ENCODE measurements at regions not wholly inside any gene's neighbourhood (a gene's known extent, or its start where the extent isn't known, plus 50 kb on each side); places are given as distances from the start of the nearest gene placed in this dataset.

DNA sequence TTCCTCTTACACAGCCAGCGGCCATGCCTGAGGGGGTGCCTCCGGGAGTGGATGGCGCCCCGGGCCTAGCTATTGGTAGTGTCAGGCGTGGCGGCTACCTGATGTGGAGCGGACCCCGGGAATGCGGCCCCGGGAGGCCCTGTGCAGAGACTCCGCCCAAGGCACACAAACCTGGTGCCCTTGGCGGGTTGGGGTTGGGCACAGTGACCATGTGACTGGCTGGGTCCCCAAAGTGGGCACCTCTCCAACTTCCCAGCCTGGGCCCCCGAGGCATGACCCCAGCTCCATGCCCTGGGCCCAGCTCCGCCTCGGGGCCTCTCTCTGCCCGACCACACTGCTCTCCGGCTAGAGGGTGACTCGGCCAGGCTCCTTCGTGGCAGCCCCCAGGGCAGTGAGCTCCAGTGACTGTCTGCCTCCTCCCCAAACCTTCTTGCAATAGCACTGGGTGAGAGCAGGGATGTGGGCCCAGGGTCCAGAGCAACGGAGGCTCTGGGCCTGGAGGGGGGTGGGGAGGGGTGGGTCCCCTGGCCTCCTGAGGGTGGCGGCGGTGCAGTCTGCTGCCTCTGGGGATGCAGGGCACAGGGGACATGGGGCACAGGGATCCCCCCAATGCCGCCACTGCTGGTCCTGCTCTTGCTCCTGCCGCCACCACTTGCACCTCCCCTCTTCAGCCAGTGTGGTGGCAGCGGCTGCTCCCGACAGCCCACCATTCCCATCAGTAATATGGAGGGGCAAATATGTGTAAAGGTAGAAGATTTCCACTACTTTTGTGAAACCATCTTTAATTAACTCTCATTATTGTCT, 942.9 kb upstream of the EPHA7 start:
- DNase-seq: no peak

DNA sequence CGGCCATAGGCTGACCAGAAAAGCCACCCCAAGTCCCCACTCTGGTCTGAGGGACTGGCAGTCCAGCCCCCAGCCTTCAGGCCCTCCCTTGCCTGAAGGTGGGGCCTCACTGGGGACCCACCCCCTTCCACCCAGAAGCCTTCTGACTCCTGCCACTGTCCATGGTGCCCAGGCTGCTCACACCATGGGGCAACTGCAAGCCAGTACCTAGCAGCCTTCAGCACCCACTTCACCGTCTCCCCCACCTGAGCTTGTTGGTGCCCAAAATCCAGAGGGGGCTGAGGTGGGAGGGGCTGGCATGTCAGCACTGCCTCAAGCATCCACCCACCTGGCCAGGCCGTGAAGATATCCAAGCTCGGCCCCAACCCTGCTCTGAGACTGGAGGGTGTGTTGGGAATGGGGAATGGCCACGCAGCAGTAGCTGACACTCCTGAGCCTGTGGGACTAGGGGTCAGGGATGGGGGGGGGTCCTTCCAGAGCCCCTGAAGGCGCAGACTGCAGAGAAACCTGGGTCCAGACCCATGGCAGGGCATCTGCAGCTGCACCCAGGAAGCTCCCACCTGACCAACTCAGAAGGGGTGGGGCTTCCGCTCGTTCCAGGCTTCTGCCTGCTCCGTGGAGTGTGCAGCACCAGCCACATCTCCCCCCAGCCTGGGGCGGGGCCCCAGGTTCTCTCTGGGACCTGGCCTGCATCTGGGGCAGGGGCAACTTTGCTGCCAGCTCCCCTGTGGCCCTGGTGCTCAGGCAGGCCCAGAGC, 942.1 kb upstream of the EPHA7 start:
- DNase-seq: no peak

DNA sequence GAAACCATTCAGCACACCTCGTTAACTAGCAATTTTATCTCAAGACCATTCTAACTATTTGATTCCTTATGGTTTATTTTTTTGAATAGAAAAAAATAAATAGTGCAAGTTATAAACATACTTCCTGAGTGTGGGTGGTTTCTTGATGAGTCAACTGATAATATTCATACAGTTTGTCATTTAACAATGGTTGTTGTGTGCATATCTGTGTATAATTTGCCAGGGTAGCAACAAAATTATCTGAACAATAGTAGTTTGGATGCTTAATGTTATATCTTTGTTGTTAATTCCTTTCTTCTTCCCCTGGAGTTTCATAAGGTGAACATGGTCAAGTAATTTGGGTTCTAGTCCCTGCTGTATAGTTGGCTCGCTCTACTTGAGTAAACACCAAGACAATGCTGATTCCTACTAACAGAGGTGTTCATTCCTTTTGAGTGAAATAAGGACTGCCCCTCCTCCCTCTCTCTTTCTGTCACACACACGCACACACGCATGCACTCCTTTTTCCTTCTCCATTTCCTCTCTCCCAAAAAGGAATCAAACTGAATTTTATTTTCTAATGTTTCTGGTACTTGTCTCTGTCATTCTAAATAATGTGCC, 938.1 kb upstream of the EPHA7 start:
- no peak for DNase-seq

DNA sequence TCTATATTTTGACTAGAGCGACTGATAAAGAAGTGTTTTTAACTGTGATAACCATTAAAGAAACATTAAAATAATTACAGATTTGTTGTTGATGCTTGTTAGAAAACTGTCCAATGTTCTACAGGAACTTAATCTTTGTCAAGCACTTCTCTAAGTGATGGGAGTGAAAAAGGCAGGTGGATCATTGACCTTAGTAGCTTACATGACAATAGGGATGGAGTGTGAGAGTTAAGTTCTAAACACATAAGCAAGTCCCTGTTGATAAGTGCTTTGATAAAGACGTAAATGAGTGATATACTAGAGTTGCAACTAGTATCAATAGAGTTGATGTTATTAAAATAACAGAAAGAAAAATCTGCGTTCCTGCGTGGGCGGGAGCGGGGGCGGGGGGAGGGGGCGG, 931.5 kb upstream of the EPHA7 start:
- no peak for DNase-seq

DNA sequence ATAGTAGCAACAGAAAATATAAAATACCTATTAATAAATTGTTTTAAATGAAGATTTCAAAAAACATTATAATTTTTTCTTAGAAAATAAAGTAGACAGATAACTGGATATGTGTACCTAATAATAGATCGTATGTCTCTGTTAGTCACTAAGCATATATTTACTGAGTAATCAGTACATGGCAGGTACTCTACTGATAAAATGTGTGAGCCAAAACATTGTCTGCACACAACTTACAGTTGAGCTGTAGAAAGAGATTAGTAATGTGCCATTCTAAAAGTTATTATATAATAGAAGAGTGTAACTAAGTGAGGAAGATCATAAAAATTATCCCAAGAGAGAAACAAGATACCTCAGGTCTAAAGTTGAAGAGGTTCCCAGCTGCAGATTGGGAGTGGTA, 929.9 kb upstream of the EPHA7 start:
- DNase-seq: no peak

DNA sequence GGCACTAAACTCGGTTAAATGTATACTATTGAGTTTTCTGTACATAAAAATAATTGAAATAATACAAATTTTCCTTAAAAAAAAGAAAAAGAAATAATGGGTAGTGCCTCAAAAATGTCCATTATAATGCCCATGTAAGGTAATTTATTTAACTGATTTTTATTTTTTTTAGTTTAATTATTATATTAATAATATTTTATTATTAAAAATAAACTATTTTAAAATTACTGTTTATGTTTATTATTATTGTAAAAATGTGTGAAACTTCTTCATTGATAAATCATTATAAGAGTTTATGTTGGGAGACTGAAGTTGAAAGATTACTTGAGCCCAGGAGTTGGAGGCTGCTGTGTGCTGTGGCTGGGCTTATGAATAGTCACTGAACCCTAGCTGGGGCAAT, 925.5 kb upstream of the EPHA7 start:
- DNase-seq: no peak

DNA sequence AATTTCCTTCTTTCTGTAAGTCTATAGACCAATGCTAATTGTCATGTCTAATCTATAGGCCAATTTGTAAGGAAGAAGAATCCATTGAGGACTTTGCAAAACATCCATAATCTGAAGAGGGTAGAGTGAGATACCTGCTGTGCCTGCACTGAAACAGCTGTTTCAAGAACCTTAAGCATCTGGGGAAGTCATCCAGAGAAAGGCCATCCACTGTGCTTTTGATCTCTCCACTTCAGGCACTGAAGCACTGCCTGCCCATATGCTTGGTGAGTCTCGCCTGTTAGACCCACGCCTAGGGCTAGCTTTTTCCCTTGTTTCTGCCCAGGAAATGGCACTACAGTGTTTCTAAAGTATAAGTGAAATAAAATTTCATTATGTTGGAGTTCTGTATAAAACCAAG, 921.8 kb upstream of the EPHA7 start:
- no peak for DNase-seq

DNA sequence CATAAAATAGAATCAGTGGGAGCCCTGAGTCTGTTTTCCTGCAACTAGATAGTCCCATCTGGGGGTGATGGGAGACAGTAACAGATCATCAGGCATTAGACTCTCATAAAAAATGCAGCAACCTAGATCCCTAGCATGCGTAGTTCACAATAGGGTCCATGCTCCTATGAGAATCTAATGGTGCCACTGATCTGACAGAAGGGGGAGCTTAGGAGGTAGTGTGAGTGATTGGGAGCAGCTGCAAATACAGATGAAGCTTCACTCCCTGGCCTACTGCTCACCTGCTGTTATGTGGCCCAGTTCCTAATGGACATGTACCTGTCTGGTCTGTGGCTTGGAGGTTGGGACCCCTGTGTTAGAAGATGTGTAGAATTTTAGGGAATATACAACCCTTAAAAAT, 904.5 kb upstream of the EPHA7 start:
- no peak for DNase-seq

DNA sequence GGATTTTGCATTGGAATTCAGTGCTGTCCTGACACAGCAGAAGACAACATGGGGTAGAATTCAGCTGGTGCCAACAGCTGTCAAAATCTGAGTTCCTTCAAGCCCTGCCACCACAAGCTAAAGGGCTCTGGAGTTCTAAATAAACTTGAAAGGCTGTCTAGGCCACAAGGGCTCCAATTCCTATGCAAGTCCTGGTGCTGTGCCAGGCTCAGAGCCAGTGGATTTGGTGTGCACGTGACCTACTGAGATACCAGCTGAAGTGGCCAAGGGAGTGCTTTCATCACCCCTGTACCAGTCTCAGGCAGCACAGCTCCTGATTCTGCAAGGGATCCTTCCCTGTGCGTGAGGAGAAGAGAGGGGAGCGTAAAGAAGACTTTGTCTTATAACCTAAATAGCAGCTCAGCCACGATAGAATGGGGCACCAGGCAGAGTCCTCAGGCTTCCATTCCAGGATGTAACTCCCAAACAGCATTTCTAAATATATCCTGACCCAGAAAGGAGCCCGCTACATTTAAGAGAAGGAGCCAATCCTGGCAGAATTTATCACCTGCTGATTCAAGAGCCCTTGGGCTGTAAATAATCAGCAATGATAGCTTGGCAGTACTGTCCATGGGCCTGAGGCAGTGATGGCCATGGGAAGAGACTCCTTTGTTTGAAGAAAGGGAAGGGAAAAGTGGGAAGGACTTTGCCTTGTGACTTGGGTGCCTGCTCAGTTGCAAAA, 881.2 kb upstream of the EPHA7 start:
- peak; percentile 33 to 36 for DNase-seq

DNA sequence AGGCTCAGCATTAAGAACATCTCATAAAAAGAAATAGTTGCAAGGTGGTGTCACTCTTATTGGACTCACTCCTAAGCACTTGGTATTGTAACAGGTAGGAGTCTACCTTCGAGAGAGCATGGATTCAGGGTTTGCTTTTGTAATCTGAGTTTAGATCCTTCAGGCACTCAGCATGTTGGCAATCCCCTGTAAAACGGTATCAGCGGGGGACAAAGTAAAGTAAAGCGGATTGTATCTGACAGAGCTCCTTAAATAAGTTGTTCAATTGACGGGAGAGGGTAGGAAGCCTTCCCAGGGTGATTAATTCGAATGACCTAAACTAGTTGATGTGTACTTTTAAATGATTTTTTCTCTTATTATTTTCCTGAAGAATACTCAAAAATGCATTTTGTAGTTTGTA, 869.8 kb upstream of the EPHA7 start:
- no peak for DNase-seq

DNA sequence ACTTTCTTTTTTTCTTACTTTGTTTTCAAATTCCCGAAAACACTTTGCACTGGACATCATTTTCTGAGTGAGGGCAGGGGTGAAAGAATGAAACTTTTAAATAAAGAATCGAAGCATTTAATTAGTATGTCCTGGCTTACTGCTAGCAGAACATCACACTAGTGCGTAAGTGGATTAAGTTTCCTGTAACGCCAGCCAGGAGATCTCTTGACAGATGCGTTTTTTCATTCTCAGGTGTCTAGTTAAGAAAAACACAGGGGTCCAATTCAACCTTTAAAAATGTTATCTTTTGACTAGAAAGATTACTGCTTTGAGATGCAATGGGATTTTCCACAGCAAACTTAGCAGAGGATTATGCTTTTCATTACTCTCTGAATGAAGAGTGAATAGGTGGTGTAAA, 858.8 kb upstream of the EPHA7 start:
- DNase-seq: no peak

DNA sequence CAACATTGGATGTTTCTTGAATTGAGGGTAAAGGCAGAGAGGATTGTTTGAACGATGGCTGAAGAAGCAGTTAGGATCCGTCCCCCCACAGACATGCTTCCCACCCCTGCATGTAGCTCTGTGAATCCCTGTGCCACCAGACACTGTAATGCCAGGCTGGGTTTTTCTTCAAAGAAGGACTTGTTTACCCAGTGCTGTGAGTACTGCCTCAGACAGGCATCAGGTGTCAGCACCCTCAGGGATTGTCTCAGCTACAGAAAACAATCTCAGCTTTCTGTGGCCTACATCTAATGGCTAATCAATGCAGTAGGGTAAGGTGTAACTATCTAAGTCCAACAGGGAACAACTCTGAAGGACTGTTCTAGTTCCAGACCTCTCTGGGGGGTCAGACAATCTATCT, 853.0 kb upstream of the EPHA7 start:
- DNase-seq: no peak

DNA sequence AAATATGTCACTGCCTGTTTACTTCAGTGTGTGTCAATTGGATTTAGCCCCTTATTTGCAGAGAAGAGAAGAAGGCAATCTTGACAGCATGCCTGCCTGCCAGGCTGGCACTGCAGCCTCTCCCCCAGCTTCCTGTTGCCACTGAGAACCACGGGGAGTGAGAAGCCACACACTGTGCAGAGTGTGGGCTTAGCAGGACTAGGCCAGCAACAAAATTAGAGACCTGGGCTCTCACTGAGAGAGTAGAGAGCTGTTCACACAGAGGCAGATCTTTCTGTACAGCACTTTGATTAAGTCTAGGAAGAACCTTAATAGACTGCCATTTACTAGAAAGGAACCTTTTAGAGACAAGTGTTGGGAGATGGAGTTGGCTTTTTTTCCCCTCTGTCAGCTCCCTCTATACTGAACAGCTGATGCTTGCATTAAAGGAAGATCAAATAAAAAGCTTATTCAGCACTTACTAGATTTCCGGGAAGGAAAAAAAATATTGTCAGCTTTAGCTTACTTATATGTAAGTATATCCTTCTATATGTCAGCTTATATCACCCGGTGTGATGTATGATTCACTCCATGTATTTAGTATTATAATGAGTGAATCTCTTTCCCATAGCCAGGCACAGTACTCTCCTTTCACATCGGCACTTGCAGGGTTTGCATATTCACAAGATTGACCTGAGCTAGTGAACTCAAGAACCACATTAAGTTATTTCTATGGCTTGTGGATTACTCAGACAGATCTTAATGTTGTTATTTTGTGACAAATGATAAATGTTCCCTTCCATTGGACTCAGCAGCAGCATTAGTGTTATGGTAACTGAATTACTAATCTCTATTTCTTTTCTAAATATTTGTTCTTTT, 851.0 kb upstream of the EPHA7 start:
- peak; percentile 68 to 70 for DNase-seq

DNA sequence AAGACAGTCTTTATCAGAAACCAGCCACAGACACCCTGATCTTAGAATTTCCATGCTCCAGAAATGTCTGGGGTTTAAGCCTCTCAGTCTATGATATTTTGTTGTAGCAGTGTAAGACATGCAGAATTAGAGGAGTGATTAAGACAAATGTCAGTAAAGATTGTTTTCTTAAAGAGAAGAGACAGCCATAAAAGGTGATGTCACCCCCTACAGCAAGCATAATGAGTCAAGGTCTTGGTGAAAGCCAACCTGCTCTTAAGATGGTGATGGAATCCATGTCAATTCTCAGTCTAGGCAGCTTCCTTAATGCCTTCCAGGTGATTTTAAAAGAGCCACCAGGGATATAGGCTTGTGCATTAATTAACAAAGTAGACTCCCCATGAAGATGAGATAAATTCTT, 849.9 kb upstream of the EPHA7 start:
- DNase-seq: no peak

DNA sequence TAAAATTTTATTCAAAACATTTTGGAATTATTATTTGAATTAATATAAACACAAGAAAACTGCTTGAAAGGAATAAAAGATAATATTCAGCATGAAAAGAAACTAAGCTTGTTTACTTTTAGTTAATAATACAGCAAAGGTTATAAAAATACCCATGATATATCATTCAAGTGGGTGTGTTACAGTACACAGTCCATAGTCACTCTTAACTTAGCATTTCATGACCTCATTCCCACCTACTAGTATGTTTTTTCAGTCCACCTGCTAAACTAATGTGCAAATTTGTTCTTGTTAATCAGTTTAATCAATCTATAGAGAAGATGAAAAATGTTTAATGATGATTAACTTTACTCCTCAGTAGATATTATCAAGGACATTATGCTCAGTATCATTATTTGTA, 841.4 kb upstream of the EPHA7 start:
- no peak for DNase-seq

DNA sequence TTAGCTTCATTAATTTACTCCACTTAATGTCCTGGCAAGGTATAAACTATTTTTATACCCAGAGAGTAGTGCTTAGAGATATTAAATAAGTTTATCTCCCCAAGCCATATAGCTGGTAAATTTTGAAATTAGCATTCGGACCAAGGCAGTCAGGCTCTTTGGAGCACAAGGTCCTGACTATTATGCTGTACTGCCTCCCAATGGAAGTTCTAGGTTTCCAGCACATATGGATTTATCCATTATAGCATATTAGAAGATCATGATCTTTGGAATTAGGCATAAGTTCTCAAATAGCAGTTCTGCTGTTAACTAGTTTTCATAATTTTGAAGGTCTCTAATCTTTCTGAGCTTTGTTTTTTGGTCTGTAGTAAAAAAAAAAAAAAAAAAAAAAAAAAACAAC, 835.3 kb upstream of the EPHA7 start:
- no peak for DNase-seq

DNA sequence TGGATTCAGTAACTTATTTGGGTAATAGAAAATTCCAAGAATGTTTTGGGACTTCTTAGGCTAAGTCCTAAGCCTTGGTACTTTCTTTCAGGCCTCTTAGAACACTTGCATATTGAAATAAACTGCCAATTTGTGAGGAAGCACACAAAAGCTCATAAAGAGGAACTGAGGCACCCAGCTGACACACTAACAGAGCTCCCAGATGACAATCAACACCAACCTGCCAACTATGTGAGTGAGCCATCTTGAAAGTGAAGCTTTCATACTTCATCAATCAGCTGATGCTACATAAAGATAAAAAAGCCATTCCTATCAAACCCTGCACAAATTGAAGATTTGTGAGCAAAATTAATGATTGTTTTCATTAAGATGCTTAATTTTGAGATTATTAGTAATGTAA, 832.5 kb upstream of the EPHA7 start:
- no peak for DNase-seq

DNA sequence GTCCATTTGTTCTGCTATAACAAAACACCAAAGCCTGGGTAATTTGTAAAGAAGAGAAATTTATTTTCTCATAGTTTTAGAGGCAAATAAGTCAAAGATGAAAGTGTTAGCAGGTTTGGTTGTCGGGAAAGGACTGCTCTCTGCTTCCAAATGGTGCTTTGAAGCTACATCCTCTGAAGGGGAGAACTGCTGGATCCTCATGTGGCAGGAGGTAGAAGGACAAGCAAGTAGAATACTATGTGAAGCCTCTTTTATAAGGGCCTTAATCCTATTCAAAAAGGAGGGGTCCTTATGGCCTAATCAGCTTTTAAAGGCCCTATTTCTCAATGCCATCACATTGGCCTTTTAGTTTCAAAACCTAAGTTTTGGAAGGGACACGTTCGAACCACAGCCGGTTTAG, 826.0 kb upstream of the EPHA7 start:
- DNase-seq: no peak

DNA sequence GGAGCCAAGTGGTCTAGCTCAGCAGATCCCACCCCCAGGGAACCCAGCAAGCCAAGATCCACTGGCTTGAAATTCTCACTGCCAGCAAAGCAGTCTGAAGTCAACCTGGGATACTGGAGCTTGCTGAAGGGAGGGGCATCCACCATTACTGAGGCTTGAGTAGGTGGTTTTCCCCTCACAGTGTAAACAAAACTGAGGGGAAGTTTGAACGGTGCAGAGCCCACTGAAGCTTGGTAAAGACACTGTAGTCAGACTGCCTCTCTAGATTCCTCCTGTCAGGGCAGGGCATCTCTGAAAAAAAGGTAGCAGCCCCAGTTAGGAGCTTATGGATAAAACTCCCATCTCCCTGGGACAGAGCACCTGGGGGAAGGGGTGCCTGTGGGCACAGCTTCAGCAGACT, 819.5 kb upstream of the EPHA7 start:
- no peak for DNase-seq

DNA sequence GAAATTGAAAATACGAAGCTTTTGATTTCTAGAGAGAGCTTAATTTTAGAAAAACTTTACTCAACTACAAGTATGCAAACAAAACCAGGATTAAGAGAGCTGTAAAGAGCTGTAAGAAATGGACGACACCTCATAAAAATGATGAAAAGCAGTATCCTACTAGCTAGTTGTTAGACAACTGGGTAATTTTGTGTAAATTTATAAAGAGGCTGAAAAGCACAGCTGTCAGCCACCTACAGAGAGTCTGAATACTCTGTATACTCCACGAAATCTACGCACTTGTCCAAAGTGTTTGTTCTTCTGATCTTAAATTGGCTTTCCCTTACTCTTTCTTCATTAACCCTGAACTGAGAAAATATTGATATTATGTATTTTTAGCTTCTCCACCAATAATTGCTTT, 808.4 kb upstream of the EPHA7 start:
- DNase-seq: no peak

DNA sequence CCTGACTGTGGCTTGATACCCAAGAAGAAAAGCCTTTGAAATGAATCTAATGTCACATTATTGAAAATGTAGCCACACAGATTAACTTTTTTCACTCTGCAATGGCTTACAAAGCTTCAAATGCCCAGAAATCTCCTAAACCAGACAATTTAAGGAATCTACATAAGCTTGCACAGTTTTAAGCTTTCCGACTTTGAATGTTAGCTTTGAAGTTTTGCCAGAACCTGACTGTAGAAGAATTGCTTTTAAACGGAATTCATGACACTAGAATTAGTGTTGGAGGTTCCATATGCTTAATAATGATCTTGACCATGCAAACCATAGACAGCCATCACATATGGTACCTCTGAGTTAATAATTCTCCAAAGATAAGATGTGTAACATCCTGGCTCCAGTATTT, 798.5 kb upstream of the EPHA7 start:
- DNase-seq: no peak

DNA sequence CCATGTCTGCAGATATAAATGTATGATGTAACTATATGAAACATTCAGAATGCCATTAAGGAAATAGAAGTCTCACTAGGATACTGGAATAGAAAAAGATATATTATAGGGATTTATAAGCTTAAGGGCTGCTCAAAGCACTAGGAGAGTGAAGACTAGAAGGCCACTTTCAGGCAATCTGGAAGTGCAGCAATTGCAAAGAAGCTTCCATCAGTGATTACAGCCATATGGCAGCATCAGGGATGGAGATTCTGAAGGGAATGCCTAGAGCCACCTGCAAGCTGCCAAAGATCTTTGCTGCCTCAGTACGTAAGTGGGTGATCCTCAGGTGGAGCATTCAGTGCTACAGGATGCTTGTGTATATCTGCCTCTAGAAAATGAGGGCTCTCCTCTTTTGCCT, 796.2 kb upstream of the EPHA7 start:
- peak; percentile 9 to 27 for DNase-seq

DNA sequence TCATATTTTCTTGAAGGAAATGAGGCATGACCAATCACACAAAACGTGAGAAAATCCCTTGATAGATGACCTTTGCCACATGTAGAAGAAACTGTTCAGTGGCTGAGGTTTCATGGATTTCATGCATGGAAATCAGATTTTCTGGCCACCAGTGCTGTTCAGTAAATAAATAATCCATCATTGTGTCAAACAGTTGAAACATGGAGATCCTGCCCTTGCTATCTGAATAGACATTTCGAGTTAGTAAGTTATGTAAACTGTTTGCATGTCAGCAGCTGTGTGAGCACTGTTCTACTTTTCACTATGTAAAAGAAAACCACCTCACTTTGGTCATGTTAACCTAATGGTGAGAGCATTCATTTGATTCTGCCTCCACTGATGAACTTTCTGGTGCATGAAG, 793.9 kb upstream of the EPHA7 start:
- DNase-seq: no peak

Measured in cerebellar nuclear complex (tissue), 1 donor.